GM18867 (cell line): ENCODE measurements at regions not wholly inside any gene's neighbourhood (a gene's known extent, or its start where the extent isn't known, plus 50 kb on each side); places are given as distances from the start of the nearest gene placed in this dataset.
A peak's percentile ranks its signal among the peaks of the same experiment; 100 is the strongest.
"Not testable (repeated sequence)": the region's sequence is repeated elsewhere in the genome, so short reads cannot be mapped to it uniquely, and the experiment has no call there.

Experiments used
- ATAC-seq: cut with Tn5 transposase; IDR thresholded peaks from one replicate; pipeline ENCODE4 v1.9.1; 2021; ENCODE audit warnings: mild to moderate bottlenecking, moderate library complexity; ENCODE audit not compliant: unreplicated experiment

DNA sequence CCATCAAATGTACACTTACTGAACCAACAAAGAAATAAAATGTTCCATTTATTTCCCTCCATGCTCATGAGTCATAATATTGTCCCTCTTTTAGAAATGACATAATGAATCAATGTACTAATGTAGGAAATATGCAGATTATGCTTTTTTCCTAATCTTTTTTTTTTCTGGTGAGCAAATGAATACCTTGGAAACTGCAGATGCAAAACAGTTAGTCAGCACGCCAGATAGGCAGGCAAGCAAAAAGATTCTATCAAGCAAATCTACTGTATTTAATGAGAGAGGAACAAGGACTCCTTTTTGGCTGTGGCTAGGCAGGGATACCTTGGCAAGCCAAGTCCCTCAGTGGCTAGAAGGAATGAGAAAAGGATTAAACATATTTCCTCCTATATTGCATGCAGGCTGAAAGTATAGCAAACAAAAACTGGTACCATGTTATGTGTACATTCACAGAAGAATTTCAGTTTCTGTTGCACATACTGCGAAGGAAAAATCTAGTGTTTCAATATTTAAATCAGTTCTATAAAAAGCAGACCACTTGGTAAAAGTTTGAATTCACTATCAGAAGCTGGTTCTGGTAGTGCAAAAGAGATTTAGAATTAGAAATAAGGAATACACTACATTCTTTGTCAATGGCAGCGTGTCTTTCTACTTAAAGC is 605.4 kb downstream of the TLE1 start:
- peak; percentile 85 for ATAC-seq

- no peak for ATAC-seq
These were observed 606.3 kb downstream of the TLE1 start for GRCh38 chr9:81083067-81083466.

GRCh38 chr9:81082221-81082620 is 607.1 kb downstream of the TLE1 start:
- ATAC-seq: no peak

- no peak for ATAC-seq
These were observed 608.4 kb downstream of the TLE1 start for GRCh38 chr9:81080900-81081299.

DNA sequence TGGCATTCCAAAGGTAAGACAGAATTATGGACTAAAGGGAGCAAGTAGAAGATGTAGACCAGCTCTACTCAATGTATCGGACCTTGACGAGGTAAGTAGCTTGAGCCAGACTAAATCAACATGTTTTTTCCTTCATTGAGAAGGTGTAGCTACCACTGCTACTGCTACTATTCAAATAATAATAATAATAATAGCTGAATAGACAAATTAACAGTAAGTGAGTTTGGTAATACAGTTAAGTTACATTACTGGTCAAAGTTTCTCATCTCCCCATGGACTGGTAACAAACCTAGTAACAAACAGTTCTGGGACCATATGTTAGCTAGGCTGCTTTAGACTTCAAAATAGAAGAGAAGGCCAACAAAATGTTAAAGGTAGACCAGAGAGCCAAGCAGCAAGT is 609.2 kb downstream of the TLE1 start:
- no peak for ATAC-seq

GRCh38 chr9:81079055-81079454 is 610.3 kb downstream of the TLE1 start:
- ATAC-seq: no peak

DNA sequence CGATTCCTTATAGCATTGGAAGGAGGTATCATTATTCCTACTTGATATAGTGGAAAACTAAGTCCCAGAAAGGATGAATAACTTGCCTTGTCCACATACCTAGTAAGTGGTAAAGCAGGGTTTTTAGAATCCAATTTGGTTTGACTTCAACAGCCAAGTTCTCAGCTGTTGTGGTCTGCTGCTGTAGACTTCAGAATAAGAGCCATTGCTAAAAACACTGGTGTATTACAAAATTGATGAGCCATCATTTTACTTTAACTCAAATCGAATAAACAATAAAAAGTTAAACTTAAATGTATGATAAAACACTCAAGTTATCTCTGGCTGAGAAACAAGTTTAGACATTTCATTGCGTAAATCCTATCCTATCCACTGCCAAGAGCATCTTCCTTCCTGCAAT is 610.8 kb downstream of the TLE1 start:
- no peak for ATAC-seq

DNA sequence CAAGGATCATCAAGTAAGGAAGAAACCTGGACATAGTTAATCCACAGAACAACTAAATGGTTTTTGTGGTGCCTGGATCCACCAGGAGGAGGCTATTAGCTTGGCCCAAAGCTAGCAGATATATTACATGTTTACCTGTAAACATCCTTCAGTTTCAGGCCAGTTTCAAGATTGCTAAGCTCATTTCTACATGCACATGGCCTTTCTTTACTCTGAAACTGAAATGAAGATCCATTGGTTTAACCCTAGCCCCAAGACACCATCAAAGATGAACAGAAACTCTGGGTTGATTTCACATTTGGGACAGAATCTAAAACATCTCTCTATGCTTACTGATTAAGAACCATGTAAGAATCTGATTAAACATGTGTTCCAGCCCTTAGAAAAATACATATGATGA is 611.8 kb downstream of the TLE1 start:
- peak; percentile 87 for ATAC-seq

DNA sequence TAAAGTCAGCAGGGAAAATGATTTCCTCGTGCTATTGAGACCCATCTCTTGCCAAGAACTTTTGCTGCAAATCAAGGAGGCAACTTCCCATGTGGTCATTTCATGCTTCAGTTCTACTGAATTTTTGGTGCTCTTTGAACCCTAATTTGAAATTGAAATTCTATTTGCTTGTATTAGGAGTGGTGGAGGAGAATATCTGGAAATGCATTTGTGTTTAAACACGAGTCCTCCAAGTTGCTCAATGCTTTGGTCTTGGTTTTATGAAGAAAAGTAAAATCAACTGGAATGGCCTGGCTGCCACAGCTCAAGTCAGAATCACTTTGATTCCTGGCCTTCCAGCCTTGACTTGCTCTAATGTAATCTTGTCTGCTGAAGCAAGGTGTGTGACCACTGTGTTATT is 613.2 kb downstream of the TLE1 start:
- no peak for ATAC-seq

GRCh38 chr9:81074221-81074620 is 615.1 kb downstream of the TLE1 start:
- ATAC-seq: no peak

- ATAC-seq: no peak
These were observed 615.5 kb downstream of the TLE1 start for GRCh38 chr9:81073821-81074220.

DNA sequence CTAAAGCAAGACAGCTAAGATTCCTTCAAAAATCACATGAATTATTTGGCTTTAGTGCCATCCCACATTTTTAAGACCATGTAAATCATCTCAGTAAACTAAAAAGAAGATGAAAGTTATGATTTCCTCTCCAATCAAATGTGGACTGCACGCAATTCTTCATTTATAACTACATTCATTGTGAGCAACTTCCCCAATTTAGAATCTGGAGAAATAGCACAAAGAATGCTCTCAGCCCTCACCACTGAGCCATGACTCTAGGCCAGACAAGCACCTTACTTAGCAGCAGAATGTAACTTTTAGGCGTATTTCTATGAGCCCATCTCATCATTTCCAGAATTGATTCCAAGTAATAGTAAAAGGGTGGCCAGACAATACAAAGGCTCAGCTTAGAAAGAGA is 616.6 kb downstream of the TLE1 start:
- ATAC-seq: no peak

DNA sequence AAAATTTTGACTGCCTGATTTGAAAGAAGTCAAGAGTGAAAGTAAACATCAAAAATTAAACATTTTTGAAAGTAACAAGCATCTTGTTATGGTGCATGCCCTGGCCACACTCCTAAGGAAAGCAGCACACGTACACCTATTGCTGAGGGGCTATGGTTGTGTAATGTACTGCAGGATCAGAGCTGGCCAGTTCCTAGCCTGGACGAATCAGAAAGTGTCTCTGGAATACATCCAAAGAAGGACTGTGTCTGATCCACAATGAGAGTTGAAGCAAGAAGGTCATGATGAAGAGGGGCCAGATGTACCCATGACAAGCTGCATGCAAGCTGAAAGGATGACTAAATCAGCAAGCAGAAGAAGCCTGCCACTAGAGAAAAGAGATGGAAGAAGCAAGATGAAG is 618.2 kb downstream of the TLE1 start:
- no peak for ATAC-seq

DNA sequence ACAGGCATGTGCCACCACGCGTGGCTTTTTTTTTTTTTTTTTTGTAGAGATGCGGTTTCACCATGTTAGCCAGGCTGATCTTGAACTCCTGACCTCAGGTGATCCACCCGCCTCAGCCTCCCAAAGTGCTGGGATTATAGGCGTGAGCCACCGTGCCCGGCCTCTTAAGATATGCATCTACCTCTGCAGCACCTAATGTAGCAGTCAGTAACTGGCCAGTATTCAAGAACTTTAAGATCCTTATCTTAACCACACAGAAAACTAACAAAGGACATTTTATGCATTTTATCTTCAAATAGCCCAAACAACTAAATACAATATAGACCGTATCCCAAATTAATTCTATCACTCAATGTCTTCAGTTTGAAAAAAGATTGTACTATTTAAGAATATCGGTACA is 618.7 kb downstream of the TLE1 start:
- ATAC-seq: no peak

GRCh38 chr9:81069923-81070322 is 619.4 kb downstream of the TLE1 start:
- ATAC-seq: no peak

GRCh38 chr9:81069038-81069795 is 620.1 kb downstream of the TLE1 start:
- no peak for ATAC-seq

GRCh38 chr9:81062995-81063394 is 626.4 kb downstream of the TLE1 start:
- ATAC-seq: not testable (repeated sequence)

DNA sequence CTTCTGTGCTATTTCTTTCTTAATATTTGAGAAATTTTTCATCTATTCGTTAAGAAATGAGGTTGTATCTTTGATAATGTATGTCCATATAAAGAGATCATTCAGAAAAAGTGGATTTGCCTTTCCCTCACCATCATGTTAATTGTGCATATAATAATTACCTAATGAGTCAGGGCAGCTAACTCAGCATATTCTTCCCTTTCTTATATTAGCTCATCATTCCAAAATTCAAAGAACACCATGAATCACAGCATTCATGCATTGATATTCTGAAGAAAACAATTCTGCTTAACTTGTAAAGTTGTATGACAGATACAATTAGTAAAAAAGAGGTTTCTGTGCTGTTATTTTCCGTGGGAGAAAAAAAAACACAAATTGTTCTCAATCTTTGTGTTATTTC is 630.6 kb downstream of the TLE1 start:
- no peak for ATAC-seq

- ATAC-seq: no peak
These were observed 635.9 kb downstream of the TLE1 start for GRCh38 chr9:81053298-81054025.

GRCh38 chr9:81052846-81053245 is 636.5 kb downstream of the TLE1 start:
- ATAC-seq: no peak

GRCh38 chr9:81047280-81047679 is 642.1 kb downstream of the TLE1 start:
- no peak for ATAC-seq

GRCh38 chr9:81045658-81046057 is 643.7 kb downstream of the TLE1 start:
- ATAC-seq: no peak
